Brain microvascular endothelial cell (primary cell): ENCODE measurements at regions not wholly inside any gene's neighbourhood (a gene's known extent, or its start where the extent isn't known, plus 50 kb on each side); places are given as distances from the start of the nearest gene placed in this dataset.

Experiments used
- DNase-seq: peaks from one replicate; pipeline ENCODE4 v3.0.0-alpha.2; 2020
- H3K27ac ChIP-seq: fragments of 250-450 bp; sonication (Bioruptor Pico); 2 replicates; pipeline ENCODE4 v1.5.1; 2020; ENCODE audit warnings: mild to moderate bottlenecking, moderate library complexity
- H3K27me3 ChIP-seq: fragments of 250-450 bp; sonication (Bioruptor Pico); replicated peaks from 2 replicates; pipeline ENCODE4 v1.5.1; 2020; ENCODE audit warnings: mild to moderate bottlenecking
- H3K36me3 ChIP-seq: fragments of 250-450 bp; sonication (Bioruptor Pico); replicated peaks from 2 replicates; pipeline ENCODE4 v1.5.1; 2020; ENCODE audit warnings: mild to moderate bottlenecking
- H3K4me3 ChIP-seq: 2 replicates; pipeline ENCODE4 v1.5.1; 2011; ENCODE audit warnings: low read depth, mild to moderate bottlenecking, control low read depth, low read length, moderate library complexity
- in situ Hi-C: cut with HindIII; loops from 2 replicates; pipeline ENCODE4 v1.10.0; 2017; ENCODE audit warnings: low sequenced_read_pairs, low pct_ligation_motif_present
- TF ChIP-seq, protein P1 (sequence below): IDR thresholded peaks from 2 replicates; pipeline ENCODE4 v1.5.1; 2011; ENCODE audit warnings: low read depth, mild to moderate bottlenecking, moderate library complexity, low read length, control low read depth, inconsistent platforms; ENCODE audit errors: missing control alignments

GRCh38 chr17:34001246-34001645 is 253.8 kb upstream of the CCL2 start:
- Histone ChIP-seq H3K27ac (no peak overlapping the region), H3K36me3 (no peaks in the 10 kb centered on the region), H3K27me3 (no peaks in the 10 kb centered on the region), H3K4me3 (no peak overlapping the region)
- TF ChIP-seq, protein P1, sequence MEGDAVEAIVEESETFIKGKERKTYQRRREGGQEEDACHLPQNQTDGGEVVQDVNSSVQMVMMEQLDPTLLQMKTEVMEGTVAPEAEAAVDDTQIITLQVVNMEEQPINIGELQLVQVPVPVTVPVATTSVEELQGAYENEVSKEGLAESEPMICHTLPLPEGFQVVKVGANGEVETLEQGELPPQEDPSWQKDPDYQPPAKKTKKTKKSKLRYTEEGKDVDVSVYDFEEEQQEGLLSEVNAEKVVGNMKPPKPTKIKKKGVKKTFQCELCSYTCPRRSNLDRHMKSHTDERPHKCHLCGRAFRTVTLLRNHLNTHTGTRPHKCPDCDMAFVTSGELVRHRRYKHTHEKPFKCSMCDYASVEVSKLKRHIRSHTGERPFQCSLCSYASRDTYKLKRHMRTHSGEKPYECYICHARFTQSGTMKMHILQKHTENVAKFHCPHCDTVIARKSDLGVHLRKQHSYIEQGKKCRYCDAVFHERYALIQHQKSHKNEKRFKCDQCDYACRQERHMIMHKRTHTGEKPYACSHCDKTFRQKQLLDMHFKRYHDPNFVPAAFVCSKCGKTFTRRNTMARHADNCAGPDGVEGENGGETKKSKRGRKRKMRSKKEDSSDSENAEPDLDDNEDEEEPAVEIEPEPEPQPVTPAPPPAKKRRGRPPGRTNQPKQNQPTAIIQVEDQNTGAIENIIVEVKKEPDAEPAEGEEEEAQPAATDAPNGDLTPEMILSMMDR: no peak
- in situ Hi-C loops: no loop called here
- no peak for DNase-seq

DNA sequence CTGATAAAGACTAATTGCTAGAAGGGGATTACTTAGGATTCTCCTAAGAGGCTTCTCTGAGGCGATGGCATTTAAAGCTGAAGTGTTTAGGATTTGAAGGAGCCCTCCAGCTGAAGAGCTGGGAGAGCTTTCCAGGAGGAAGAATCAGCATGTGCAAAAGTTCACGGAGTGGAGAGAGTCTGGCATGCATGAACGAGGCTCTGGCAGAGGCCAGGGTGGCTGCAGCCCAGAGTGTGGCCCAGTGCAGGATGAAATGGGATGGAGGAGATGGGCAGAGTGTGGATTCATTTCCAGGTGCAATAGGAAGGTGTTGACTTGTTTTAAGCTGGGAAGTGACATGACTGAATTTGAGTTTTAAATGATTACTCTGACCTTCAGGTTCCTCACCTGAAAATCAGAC is 249.0 kb upstream of the CCL2 start:
- H3K36me3 ChIP-seq: no peaks in the 10 kb centered on the region
- DNase-seq: no peak
- in situ Hi-C loops: no loop called here

GRCh38 chr17:34008125-34008524 is 247.0 kb upstream of the CCL2 start:
- no peak overlapping the region for H3K4me3 ChIP-seq
- in situ Hi-C loops: no loop called here
- no peak for DNase-seq
- H3K27me3 ChIP-seq: no peaks in the 10 kb centered on the region
- no peak overlapping the region for H3K27ac ChIP-seq
- no peaks in the 10 kb centered on the region for H3K36me3 ChIP-seq
- TF ChIP-seq, protein P1: no peak

More for the DNA sequence above, 249.0 kb upstream of the CCL2 start:
- TF ChIP-seq, protein P1: no peak
- Histone ChIP-seq H3K27ac (no peak overlapping the region), H3K4me3 (no peak overlapping the region), H3K27me3 (no peaks in the 10 kb centered on the region)

DNA sequence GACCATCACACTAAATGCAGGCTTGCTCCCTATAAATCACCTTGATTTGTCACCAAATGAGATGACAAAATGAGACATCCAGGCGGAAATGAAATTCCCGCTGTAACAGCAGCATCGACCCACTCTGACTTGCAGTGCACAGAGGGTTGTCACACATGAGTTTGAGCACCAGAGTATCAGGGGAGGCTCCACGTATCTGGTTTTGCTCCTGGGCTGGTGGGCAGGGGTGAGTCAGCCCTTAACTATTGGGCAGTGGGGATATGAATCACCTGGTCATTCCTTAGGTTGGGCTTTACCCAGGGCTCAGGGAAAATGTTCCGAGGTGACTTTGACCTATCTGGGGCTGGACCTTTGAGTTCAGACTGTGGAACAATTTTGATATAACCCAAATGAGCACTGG is 245.2 kb upstream of the CCL2 start:
- no peaks in the 10 kb centered on the region for H3K36me3 ChIP-seq
- TF ChIP-seq, protein P1: no peak
- no peaks in the 10 kb centered on the region for H3K27me3 ChIP-seq
- H3K27ac ChIP-seq: no peak overlapping the region
- in situ Hi-C loops: no loop called here
- no peak for DNase-seq
- no peak overlapping the region for H3K4me3 ChIP-seq

DNA sequence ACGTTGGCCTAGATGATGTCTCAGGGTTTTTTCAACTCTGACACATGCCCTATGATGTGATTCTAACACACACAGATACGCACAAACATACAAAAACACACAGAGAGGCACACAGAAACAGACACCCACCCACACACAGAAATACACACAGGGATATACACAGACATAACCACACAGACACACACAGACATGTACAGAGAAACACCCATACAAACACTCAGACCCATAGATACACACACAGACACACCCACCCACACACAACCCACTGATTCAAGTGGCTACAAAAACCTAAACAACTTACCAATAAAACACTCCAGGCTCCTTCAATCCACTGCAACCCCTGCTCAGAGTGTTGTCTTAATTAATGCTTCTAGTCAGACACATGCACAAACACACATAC is 244.6 kb upstream of the CCL2 start:
- Histone ChIP-seq H3K27ac (no peak overlapping the region), H3K36me3 (no peaks in the 10 kb centered on the region), H3K4me3 (no peak overlapping the region), H3K27me3 (no peaks in the 10 kb centered on the region)
- in situ Hi-C loops: no loop called here
- TF ChIP-seq, protein P1: no peak
- no peak for DNase-seq

DNA sequence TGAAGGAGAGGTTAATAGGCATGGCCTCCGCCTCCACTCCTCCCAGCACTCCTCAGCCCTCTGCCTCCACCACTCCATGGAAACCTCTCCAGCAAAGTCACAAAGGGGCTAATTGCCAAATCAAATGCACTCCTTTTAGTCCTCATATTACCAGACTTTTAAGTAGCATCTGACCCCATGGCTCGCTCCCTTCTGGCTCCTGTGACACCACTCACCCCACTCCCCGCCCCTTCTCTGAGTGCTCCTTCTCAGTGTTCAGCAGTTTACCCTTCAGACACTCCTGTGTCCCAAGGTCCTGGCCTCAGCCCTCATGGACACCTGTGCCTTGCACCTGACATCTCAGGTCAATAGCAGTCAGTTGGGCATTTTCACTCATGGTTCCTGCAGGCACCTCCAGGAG is 243.5 kb upstream of the CCL2 start:
- H3K27me3 ChIP-seq: no peaks in the 10 kb centered on the region
- no peak for DNase-seq
- in situ Hi-C loops: no loop called here
- H3K36me3 ChIP-seq: no peaks in the 10 kb centered on the region
- no peak overlapping the region for H3K4me3 ChIP-seq
- TF ChIP-seq, protein P1: no peak
- no peak overlapping the region for H3K27ac ChIP-seq
